ENCODE measurements at regions not wholly inside any gene's neighbourhood (a gene's known extent, or its start where the extent isn't known, plus 50 kb on each side); places are given as distances from the start of the nearest gene placed in this dataset.

DNA sequence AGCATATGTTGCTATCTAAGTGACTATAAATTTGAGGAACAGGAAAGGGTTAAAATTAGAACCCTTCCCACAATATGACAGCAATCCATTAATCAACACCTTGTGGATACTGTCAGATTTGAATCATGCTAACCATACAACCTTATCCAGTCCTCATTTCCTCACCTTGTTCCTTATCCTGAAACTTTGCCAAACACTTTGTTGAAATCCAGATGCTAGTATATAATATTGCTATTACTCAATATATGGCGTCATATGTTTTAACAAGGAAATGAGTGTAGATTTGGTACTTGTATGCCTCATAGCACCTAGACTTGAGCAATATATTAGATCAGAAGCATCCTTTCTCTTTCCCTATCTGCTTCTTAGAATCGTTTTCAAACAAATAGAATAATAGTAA lies 66.3 kb upstream of the SLC25A13 start:
- no peak for TF ChIP-seq CTCF (IDR thresholded peaks at IDR 0.05; ENCODE audit: borderline replicate concordance, control extremely low read depth, extremely low read depth, insufficient read depth, missing control alignments)
- in situ Hi-C loops (cut with MboI; ENCODE audit: low sequenced_read_pairs, unreplicated experiment): no loop called here
- DNase-seq (ENCODE audit: low spot score): no peak

DNA sequence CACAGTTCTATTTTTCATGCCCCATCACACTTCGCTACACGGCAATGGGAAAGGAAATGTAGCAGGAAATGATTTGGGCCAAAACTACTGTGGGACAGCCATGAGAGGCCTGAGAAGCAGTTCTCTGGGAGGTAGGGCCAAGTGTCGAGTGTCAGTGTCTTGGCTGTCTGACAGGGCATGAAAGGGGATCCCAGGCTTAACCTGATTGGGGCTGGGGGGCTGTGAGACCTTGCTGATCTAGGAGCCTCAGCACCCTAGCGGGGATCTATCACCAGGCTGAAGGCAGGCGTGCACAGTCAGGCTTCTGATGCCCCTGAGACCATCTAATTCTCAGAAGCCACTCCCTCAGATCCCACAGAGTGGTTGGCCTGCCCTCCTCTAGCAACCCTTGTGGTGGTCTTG lies 58.2 kb upstream of the SLC25A13 start:
- no peak for DNase-seq (ENCODE audit: low spot score)

DNA sequence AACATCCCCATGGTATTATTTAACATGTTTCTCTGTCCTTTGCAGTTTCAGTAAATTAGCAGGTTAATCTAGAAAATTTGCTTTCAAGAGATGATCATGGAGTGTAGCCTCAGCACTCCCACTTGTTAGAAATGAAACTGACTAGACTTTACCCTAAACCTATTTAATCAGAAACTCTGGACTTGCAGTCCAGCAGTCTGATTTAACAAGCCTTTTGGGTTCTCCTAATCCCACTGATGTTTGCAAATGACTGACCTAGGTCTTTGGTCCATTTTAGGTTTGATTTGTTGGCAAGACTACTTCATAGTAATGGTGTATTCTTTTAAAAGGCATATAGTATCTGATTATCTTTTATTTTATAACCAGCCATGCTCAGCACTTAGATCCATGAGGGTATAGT lies 55.5 kb upstream of the SLC25A13 start:
- in situ Hi-C loops (cut with MboI; ENCODE audit: low sequenced_read_pairs, unreplicated experiment): no loop called here
- DNase-seq (ENCODE audit: low spot score): no peak
- TF ChIP-seq CTCF (IDR thresholded peaks at IDR 0.05; ENCODE audit: borderline replicate concordance, control extremely low read depth, extremely low read depth, insufficient read depth, missing control alignments): no peak

More for the DNA sequence above, 58.2 kb upstream of the SLC25A13 start:
- in situ Hi-C loops (cut with MboI; ENCODE audit: low sequenced_read_pairs, unreplicated experiment): no loop called here
- no peak for TF ChIP-seq CTCF (IDR thresholded peaks at IDR 0.05; ENCODE audit: borderline replicate concordance, control extremely low read depth, extremely low read depth, insufficient read depth, missing control alignments)

All from GM13976 (cell line).